ENCODE measurements at regions not wholly inside any gene's neighbourhood (a gene's known extent, or its start where the extent isn't known, plus 50 kb on each side); places are given as distances from the start of the nearest gene placed in this dataset. TPM values are rescaled to one million over a fixed set of nuclear protein-coding genes. Genes with fewer than 3 reads are reported as not detected.

- POLR2A ChIA-PET, result no interaction called here
- Mint-ChIP-seq H3K27ac (no peak overlapping the region), H3K4me3 (no peak overlapping the region), H3K36me3 (no peaks in the 10 kb centered on the region), H3K27me3 (peaks cover 5% of the 10 kb centered on the region), H3K9me3 (no peaks in the 10 kb centered on the region), H3K4me1 (ENCODE audit: low read depth) (no peaks in the 10 kb centered on the region)
- CTCF ChIA-PET, result no interaction called here
- DNase-seq, result no peak
- intact Hi-C loops (cut with micrococcal nuclease), result no loop called here
Measured at GRCh38 chr12:112728864-112729263, 62.7 kb upstream of the RPH3A start.

DNA sequence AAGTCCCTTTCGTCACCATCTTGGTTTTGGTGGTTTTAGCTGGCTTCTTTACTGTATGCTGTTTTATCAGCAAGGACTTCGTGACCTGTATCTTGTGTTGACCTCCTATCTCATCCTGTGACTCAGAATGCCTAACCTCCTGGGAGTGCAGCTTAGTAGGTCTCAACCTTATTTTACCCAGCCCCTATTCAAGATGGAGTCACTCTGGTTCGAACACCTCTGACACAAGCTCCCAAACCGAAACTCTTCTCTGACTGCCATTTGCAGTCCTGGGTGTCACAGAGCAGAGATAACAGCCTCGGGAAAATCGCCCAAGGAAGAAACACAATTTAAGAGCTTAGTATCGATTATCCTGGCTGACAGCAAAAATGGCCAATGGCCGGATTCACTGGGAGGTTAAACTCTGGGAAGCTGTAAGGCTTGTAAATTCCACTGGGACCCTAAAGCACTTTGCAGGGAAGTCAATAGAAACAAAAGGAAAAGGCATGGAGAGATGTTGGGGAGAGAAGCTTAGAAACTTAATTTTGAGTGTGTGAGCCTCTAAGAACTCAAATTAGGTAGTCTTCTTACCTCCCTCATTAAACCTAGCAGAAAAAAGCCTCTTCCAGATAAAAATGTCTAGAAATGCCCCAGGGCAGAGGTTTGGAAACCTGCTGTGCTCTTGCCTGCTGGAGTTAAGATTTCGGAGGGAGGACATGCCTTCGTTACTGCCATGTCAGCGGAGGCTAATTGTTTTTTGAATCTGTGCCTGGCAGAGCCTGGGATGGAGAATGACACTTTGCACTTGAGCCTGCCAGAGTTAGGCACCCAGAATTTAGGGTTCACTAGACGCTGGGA lies 56.5 kb upstream of the RPH3A start:
- ChIA-PET CTCF (no interaction called here), POLR2A (no interaction called here)
- peaks cover 12% of the 10 kb centered on the region for H3K27me3 Mint-ChIP-seq
- intact Hi-C loops (cut with micrococcal nuclease), result no loop called here
- no peak overlapping the region for H3K27ac Mint-ChIP-seq
- no peaks in the 10 kb centered on the region for H3K9me3 Mint-ChIP-seq
- H3K4me1 Mint-ChIP-seq (ENCODE audit: low read depth), result no peaks in the 10 kb centered on the region
- H3K36me3 Mint-ChIP-seq, result no peaks in the 10 kb centered on the region
- no peak overlapping the region for H3K4me3 Mint-ChIP-seq
- no peak for DNase-seq

- H3K27me3 Mint-ChIP-seq, result peaks cover 16% of the 10 kb centered on the region
- ChIA-PET CTCF (no interaction called here), POLR2A (no interaction called here)
- intact Hi-C loops (cut with micrococcal nuclease), result no loop called here
- no peak overlapping the region for H3K27ac Mint-ChIP-seq
- no peaks in the 10 kb centered on the region for H3K36me3 Mint-ChIP-seq
- DNase-seq, result no peak
- no peaks in the 10 kb centered on the region for H3K4me1 Mint-ChIP-seq (ENCODE audit: low read depth)
- no peak overlapping the region for H3K4me3 Mint-ChIP-seq
- H3K9me3 Mint-ChIP-seq, result no peaks in the 10 kb centered on the region
Measured at GRCh38 chr12:112738531-112738930, 53.0 kb upstream of the RPH3A start.

GRCh38 chr12:112740387-112740934 lies 51.1 kb upstream of the RPH3A start:
- ChIA-PET POLR2A (no interaction called here), CTCF (no interaction called here)

DNA sequence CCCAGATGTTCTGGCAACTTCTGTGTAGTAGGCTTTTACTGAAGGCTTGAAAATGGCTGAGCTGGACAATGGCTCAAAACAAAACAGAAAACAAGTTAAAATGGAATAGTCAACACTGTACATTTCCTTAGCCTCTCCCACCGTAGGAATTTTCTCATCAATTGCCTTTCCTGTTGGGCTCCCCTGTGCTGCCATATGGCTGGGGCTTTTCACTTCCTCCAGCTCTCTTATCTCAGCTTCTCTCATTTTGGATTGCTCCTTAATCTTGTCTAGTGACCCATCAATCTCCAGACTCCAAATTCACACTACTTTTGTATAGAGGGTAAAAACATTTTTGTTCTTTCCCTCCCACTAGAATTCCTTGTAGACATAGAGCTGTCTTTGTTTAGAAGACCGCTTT lies 50.4 kb upstream of the RPH3A start:
- Mint-ChIP-seq H3K36me3 (no peaks in the 10 kb centered on the region), H3K9me3 (no peaks in the 10 kb centered on the region), H3K4me1 (ENCODE audit: low read depth) (no peaks in the 10 kb centered on the region), H3K27me3 (peaks cover 9% of the 10 kb centered on the region), H3K4me3 (no peak overlapping the region), H3K27ac (no peak overlapping the region)
- no peak for DNase-seq
- intact Hi-C loops (cut with micrococcal nuclease), result no loop called here
- CTCF ChIA-PET, result no interaction called here
- POLR2A ChIA-PET, result no interaction called here

More at GRCh38 chr12:112740387-112740934, 51.1 kb upstream of the RPH3A start:
- no peak overlapping the region for H3K4me3 Mint-ChIP-seq
- H3K4me1 Mint-ChIP-seq (ENCODE audit: low read depth), result no peaks in the 10 kb centered on the region
- DNase-seq, result no peak
- intact Hi-C loops (cut with micrococcal nuclease), result no loop called here
- H3K9me3 Mint-ChIP-seq, result no peaks in the 10 kb centered on the region
- no peaks in the 10 kb centered on the region for H3K36me3 Mint-ChIP-seq
- H3K27ac Mint-ChIP-seq, result no peak overlapping the region
- peaks cover 11% of the 10 kb centered on the region for H3K27me3 Mint-ChIP-seq

Small RNAs in the stretch of these regions (microRNA-seq; reads per million reads assigned to microRNA genes)
- gene MIR1302-1 (ENCODE audit: borderline microRNAs expressed, borderline number of aligned reads, borderline replicate concordance), result not detected
